ENCODE measurements at regions not wholly inside any gene's neighbourhood (a gene's known extent, or its start where the extent isn't known, plus 50 kb on each side); places are given as distances from the start of the nearest gene placed in this dataset.

DNA sequence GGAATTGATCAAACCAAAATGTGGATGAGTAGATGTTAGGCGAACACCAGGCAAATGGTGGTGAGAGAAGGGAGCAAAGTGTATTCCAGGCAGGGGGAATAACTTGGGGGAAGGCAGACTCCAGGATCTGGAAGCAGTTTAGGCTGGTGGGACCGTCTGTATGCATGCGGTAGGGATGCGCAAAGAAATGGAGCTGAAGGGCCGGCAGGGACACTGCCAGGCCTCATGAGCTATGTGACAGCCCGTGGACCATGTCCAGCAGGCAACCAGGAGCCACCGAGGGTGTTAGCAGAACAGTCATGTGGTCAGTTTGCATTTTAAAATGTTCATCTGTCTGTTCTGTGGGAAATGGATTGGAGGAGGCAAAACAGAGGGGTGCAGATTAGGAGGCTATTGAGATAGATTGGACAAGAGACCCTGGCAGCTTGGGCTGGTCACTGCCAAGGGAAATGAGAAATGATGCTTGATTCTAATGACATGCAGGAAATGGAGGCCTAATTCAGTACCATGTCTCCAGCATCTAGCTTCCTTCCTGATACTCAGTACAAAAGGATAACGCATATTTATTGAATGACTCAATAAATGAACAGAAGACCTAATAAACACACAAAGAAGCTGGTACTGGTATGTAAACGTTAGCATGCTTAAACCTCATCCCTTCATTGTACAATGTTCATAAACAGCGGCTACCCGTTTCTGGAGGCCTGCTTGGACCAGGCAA is 412.4 kb downstream of the BUD13 start:
- TF ChIP-seq CTCF (IDR thresholded peaks at IDR 0.05): no peak
- no peak for TF ChIP-seq POLR2A (IDR thresholded peaks at IDR 0.05)
